ENCODE measurements at regions not wholly inside any gene's neighbourhood (a gene's known extent, or its start where the extent isn't known, plus 50 kb on each side); places are given as distances from the start of the nearest gene placed in this dataset. TPM values are rescaled to one million over a fixed set of nuclear protein-coding genes. Genes with fewer than 3 reads are reported as not detected.

DNA sequence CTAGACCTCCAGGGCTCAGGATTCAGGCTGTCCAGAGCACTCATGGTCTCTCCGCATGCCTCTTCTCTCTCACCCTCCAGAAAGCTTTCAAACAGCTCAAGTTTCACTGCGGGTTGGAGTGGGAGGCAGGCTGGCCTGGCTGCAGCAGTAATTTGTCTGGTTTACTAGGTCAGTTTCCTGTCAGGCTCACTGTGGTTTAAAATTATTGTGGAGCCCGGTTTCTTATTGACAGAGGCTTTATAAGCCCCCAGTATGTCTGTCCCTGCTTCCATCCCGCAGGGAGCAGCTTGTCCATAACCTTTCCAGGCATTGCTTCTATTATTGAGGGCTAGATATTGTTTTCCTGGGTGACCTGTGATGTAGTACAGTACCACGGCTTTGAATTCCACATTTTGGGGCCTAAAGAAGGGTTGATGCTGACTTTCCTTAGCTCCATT is 235.3 kb upstream of the SORL1-AS1 start:
- peaks cover 0 to 4% (median 0%) of the 10 kb centered on the region in 5 donors for H3K4me1 ChIP-seq (ENCODE audit: control insufficient read depth in 5 of 5, insufficient read depth in 5 of 5, low read length in 5 of 5)
- no peak overlapping the region for H3K27ac ChIP-seq (ENCODE audit: low read depth in 1 of 2, low read length in 1 of 2)
- no peak overlapping the region for H3K9ac ChIP-seq (ENCODE audit: insufficient read depth in 1 of 2, low read length in 2 of 2)
- H3K4me3 ChIP-seq, result no peak overlapping the region
- no peak for ATAC-seq (ENCODE audit: insufficient read depth, low FRiP score)
- TF ChIP-seq, protein P1, sequence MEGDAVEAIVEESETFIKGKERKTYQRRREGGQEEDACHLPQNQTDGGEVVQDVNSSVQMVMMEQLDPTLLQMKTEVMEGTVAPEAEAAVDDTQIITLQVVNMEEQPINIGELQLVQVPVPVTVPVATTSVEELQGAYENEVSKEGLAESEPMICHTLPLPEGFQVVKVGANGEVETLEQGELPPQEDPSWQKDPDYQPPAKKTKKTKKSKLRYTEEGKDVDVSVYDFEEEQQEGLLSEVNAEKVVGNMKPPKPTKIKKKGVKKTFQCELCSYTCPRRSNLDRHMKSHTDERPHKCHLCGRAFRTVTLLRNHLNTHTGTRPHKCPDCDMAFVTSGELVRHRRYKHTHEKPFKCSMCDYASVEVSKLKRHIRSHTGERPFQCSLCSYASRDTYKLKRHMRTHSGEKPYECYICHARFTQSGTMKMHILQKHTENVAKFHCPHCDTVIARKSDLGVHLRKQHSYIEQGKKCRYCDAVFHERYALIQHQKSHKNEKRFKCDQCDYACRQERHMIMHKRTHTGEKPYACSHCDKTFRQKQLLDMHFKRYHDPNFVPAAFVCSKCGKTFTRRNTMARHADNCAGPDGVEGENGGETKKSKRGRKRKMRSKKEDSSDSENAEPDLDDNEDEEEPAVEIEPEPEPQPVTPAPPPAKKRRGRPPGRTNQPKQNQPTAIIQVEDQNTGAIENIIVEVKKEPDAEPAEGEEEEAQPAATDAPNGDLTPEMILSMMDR (IDR thresholded peaks at IDR 0.05; ENCODE audit: control extremely low read depth, extremely low read depth), result no peak
- H3K36me3 ChIP-seq (ENCODE audit: control insufficient read depth in 4 of 4, insufficient read depth in 4 of 4, low read length in 4 of 4), result no peaks in the 10 kb centered on the region
- 34 to 37% methylated on average over 5 of the region's 5 CpGs for WGBS, 2 donors
- peak; percentile 39 to 66 (median 40) for DNase-seq
- H3K9me3 ChIP-seq (ENCODE audit: control insufficient read depth in 4 of 4, insufficient read depth in 3 of 4, low read length in 3 of 4), result peaks cover 0 to 4% (median 0%) of the 10 kb centered on the region in 4 donors
- H3K27me3 ChIP-seq (ENCODE audit: control insufficient read depth in 3 of 3, insufficient read depth in 3 of 3, low read length in 2 of 3), result no peaks in the 10 kb centered on the region

DNA sequence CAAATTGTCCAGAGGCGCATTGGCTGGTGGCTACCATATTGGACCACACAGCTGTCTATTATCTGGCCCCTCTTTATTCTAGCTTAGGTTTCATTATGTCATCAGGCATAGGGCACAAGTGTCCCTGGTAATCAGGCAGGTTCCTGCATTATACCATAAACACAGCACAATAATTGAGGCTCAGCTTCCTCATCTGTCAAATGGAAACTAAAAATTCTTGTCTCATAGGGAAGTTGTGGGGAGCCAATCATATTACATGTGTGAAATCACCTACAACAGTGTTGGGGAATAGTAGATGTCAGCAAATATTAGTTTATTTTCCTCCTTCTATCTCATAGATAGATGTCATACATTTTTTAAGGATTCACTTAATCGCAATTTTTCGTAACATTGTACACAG is 231.0 kb upstream of the SORL1-AS1 start:
- 98% methylated on average over 3 of the region's 3 CpGs for WGBS, 2 donors
- Histone ChIP-seq H3K4me3 (no peak overlapping the region), H3K4me1 (ENCODE audit: control insufficient read depth in 5 of 5, insufficient read depth in 5 of 5, low read length in 5 of 5) (peaks cover 0 to 4% (median 0%) of the 10 kb centered on the region in 5 donors), H3K9me3 (ENCODE audit: control insufficient read depth in 4 of 4, insufficient read depth in 3 of 4, low read length in 3 of 4) (peaks cover 0 to 4% (median 0%) of the 10 kb centered on the region in 4 donors), H3K27me3 (ENCODE audit: control insufficient read depth in 3 of 3, insufficient read depth in 3 of 3, low read length in 2 of 3) (no peaks in the 10 kb centered on the region), H3K27ac (ENCODE audit: low read depth in 1 of 2, low read length in 1 of 2) (no peak overlapping the region), H3K36me3 (ENCODE audit: control insufficient read depth in 4 of 4, insufficient read depth in 4 of 4, low read length in 4 of 4) (no peaks in the 10 kb centered on the region), H3K9ac (ENCODE audit: insufficient read depth in 1 of 2, low read length in 2 of 2) (no peak overlapping the region)
- TF ChIP-seq, protein P1 (IDR thresholded peaks at IDR 0.05; ENCODE audit: control extremely low read depth, extremely low read depth), result no peak
- DNase-seq (no peak), ATAC-seq (ENCODE audit: insufficient read depth, low FRiP score) (no peak)

Small RNA genes in the stretch of these regions (small RNA-seq; reads per million reads assigned to genes)
- not detected for gene RNU6-256P (ENCODE audit: low replicate concordance)
